GM12874 (cell line): ENCODE measurements at regions not wholly inside any gene's neighbourhood (a gene's known extent, or its start where the extent isn't known, plus 50 kb on each side); places are given as distances from the start of the nearest gene placed in this dataset.

Source experiments
- TF ChIP-seq, protein P1 (sequence below): IDR thresholded peaks from 2 replicates; pipeline ENCODE4 v1.5.1; 2011; ENCODE audit warnings: low read depth, mild to moderate bottlenecking, control low read depth, low read length, moderate library complexity; ENCODE audit not compliant: insufficient read depth

GRCh38 chr6:132998418-132998817, 184.0 kb downstream of the RPS12 start:
- TF ChIP-seq, protein P1, sequence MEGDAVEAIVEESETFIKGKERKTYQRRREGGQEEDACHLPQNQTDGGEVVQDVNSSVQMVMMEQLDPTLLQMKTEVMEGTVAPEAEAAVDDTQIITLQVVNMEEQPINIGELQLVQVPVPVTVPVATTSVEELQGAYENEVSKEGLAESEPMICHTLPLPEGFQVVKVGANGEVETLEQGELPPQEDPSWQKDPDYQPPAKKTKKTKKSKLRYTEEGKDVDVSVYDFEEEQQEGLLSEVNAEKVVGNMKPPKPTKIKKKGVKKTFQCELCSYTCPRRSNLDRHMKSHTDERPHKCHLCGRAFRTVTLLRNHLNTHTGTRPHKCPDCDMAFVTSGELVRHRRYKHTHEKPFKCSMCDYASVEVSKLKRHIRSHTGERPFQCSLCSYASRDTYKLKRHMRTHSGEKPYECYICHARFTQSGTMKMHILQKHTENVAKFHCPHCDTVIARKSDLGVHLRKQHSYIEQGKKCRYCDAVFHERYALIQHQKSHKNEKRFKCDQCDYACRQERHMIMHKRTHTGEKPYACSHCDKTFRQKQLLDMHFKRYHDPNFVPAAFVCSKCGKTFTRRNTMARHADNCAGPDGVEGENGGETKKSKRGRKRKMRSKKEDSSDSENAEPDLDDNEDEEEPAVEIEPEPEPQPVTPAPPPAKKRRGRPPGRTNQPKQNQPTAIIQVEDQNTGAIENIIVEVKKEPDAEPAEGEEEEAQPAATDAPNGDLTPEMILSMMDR, result no peak

DNA sequence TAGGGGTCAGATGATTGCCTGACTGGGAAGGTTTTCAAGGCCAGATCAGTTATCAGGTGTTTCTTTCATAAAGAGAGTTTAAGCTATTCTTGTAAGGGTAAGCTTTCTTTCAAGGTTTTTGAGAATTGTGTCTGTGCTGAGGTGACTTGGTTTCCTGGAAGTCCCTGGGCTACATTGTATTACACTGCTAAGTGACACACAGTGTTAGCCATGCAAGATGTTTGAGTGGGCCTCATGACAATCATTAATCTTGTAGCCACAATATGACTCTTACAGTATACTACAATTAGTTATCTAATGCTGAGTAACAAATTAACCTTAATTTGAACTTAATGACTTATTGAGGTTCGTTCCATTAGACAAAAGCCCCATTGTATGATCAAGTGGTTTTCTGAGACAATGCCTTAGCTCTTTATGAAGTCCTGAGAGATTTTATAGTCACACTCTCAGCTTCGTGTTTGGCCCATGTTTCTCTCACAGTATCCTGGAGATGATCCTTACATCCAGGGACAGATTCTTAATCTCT, 186.7 kb downstream of the RPS12 start:
- TF ChIP-seq, protein P1, result no peak

DNA sequence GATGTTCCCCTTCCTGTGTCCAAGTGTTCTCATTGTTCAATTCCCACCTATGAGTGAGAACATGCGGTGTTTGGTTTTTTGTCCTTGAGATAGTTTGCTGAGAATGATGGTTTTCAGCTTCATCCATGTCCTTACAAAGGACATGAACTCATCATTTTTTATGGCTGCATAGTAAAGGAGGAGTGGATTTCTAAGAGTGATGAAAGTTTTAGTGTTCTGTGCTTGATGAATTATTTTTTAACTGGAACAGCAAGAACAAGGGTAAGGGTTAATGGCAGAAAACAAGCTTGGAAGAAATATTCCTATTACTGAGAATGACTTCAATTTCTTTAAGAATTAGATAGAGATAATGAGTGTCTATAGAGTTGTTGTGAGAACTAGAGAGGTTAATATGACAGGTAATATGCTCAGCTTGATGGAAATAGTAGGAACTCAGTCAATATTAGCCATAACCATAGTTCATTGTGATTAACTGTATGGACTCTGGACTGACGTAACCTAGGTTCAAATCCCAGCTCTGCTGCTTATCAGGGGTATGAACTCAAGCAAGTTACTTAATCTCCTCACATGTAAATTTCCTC, 190.0 kb downstream of the RPS12 start:
- TF ChIP-seq, protein P1, result no peak

DNA sequence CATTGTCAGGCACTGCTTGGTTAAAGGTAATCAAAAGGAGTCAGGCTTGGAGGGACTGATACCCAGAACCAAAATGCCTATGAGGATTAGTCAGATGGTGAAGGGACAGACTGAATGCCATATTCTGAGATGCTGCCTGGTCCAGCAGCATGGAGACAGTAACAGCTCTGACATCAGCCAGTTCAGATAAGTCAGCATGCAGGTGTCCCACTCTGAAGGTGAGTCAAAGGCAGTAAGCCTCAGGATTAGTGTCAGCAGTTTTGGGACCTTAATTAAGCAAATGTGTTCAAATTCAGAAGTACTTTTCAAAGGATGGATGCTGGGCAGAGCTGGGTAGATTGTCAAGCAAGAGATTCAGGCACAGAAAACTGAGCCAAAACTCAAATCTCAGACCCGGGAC, 198.4 kb downstream of the RPS12 start:
- TF ChIP-seq, protein P1, result no peak

- TF ChIP-seq, protein P1, result no peak
Observed at GRCh38 chr6:133016631-133017030, 202.3 kb downstream of the RPS12 start.

GRCh38 chr6:133017581-133017980, 203.2 kb downstream of the RPS12 start:
- TF ChIP-seq, protein P1, result no peak

DNA sequence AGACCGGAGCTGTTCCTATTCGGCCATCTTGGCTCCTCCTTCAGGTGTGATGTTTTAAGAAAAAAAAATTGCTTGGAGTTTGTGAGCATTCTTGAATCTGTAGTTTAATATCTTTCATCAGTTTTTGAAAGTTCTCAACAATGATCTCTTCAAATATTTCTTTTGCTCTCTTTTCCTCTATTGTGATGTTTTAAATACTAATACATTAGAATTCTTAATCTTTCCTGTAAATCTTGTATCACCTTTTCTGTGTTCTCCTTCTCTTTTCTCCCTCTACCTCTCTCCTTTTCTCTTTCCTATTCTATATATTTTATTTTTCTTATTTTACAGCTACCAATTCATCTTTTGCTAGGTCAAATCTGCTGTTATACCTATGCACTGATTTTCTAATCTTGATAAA, 212.3 kb downstream of the RPS12 start:
- TF ChIP-seq, protein P1, result no peak
